HCT116 (cell line): ENCODE measurements at regions not wholly inside any gene's neighbourhood (a gene's known extent, or its start where the extent isn't known, plus 50 kb on each side); places are given as distances from the start of the nearest gene placed in this dataset.

Experiments used
- ATAC-seq: fragments of 200-7000 bp; cut with Tn5 transposase; 2 replicates; pipeline ENCODE4 v1.9.1; 2020; ENCODE audit warnings: mild to moderate bottlenecking, moderate library complexity
- BruUV-seq: library from RNA; stranded (reverse); fragments of 400-500 nt; replicated peaks from 2 replicates; lab custom pipeline; 2021; lab: Mats Ljungman, UMichigan
- CTCF ChIA-PET: fragments of 300-600 bp; sonication (Branson Sonifier 250); formaldehyde crosslinking; loops from one replicate; lab custom pipeline; 2021; ENCODE audit warnings: antibody characterized with exemption; lab: Charles Lee
- POLR2A ChIA-PET: fragments of 300-600, 350-600 bp; sonication (Branson Sonifier 250); formaldehyde crosslinking; loops from one replicate; lab custom pipeline; 2021; ENCODE audit warnings: antibody characterized with exemption; lab: Charles Lee
- RAD21 ChIA-PET, 2 experiments: fragments of 300-600 bp; sonication (Branson Sonifier 250); formaldehyde crosslinking; loops; one replicate each; lab custom pipeline; 2023; ENCODE audit warnings: low total read pairs in 2 of 2; ENCODE audit not compliant: uncharacterized antibody in 2 of 2, unreplicated experiment in 2 of 2, low non-redundant PET in 1 of 2; lab: Charles Lee
- DNase-seq: peaks from one replicate; pipeline ENCODE4 v3.0.0-alpha.2; 2010; ENCODE audit warnings: low read depth, low spot score
- H2AFZ ChIP-seq: fragments of 200-600 bp; shearing (Covaris generic), sonication (generic); 2 replicates; pipeline ENCODE4 v1.6.1; 2017; ENCODE audit warnings: low read depth, mixed run types, mixed read lengths, antibody characterized with exemption, low read length; ENCODE audit not compliant: poor library complexity, severe bottlenecking
- H3K27ac ChIP-seq: 2 replicates; pipeline ENCODE4 v1.5.1; 2012; ENCODE audit warnings: low read depth, low read length
- H3K27me3 ChIP-seq: fragments of 200-600 bp; sonication (generic); 2 replicates; pipeline ENCODE4 v1.6.1; 2016; ENCODE audit warnings: mixed run types, low read length, mixed read lengths; ENCODE audit not compliant: insufficient read depth
- H3K36me3 ChIP-seq, 2 experiments: fragments of 200-500 bp in 1 of 2; fragments of 200-600 bp in 1 of 2; sonication (Bioruptor generic) in 1 of 2; sonication (generic) in 1 of 2; 2 replicates each; pipeline versions ENCODE4 v1.5.1 to v1.6.1; 2014 to 2016; ENCODE audit warnings: low read length in 2 of 2, inconsistent platforms in 1 of 2, mixed read lengths in 1 of 2, mixed run types in 1 of 2; ENCODE audit not compliant: insufficient read depth in 2 of 2, control insufficient read depth in 1 of 2
- H3K4me1 ChIP-seq, 2 experiments: fragments of 200-600 bp in 1 of 2; sonication (generic) in 1 of 2; 2 replicates each; pipeline versions ENCODE4 v1.5.1 to v1.6.1; 2012 to 2017; ENCODE audit warnings: low read length in 2 of 2, inconsistent platforms in 1 of 2, mild to moderate bottlenecking in 1 of 2, mixed read lengths in 1 of 2, mixed run types in 1 of 2, moderate library complexity in 1 of 2; ENCODE audit not compliant: insufficient read depth in 2 of 2, control insufficient read depth in 1 of 2
- H3K4me2 ChIP-seq: fragments of 200-600 bp; sonication (generic); 2 replicates; pipeline ENCODE4 v1.6.1; 2017; ENCODE audit warnings: mixed run types, low read length, mixed read lengths
- H3K4me3 ChIP-seq, 2 experiments: fragments of 200-600 bp in 1 of 2; sonication (generic) in 1 of 2; replicated peaks in 1 of 2; 2 replicates each; pipeline ENCODE4 v1.5.1; 2011 to 2016; ENCODE audit warnings: low read length in 2 of 2, control low read depth in 1 of 2, low read depth in 1 of 2, mild to moderate bottlenecking in 1 of 2, mixed read lengths in 1 of 2, mixed run types in 1 of 2
- H3K79me2 ChIP-seq: fragments of 200-600 bp; sonication (generic); 2 replicates; pipeline ENCODE4 v1.6.1; 2017; ENCODE audit warnings: mild to moderate bottlenecking, mixed run types, low read length, moderate library complexity, mixed read lengths; ENCODE audit not compliant: insufficient read depth
- H3K9ac ChIP-seq: fragments of 200-600 bp; sonication (generic); 2 replicates; pipeline ENCODE4 v1.6.1; 2016; ENCODE audit warnings: low read length, mixed read lengths
- H3K9me2 ChIP-seq: fragments of 200-600 bp; sonication (generic), shearing (Covaris generic); 2 replicates; pipeline ENCODE4 v1.6.1; 2017; ENCODE audit warnings: mixed run types, mild to moderate bottlenecking, moderate library complexity; ENCODE audit not compliant: insufficient read depth
- H3K9me3 ChIP-seq, 2 experiments: fragments of 200-500 bp in 1 of 2; fragments of 200-600 bp in 1 of 2; sonication (Bioruptor generic) in 1 of 2; sonication (generic) in 1 of 2; 2 replicates each; pipeline ENCODE4 v1.6.1; 2014 to 2017; ENCODE audit warnings: low read length in 2 of 2, mixed read lengths in 2 of 2, inconsistent platforms in 1 of 2, low read depth in 1 of 2, mild to moderate bottlenecking in 1 of 2, mixed run types in 1 of 2, moderate library complexity in 1 of 2; ENCODE audit not compliant: control insufficient read depth in 1 of 2, insufficient read depth in 1 of 2
- H4K20me1 ChIP-seq: fragments of 200-600 bp; sonication (generic), shearing (Covaris generic); 2 replicates; pipeline ENCODE4 v1.6.1; 2017; ENCODE audit warnings: mixed run types, mild to moderate bottlenecking, moderate library complexity; ENCODE audit not compliant: insufficient read depth
- ATF3 ChIP-seq: IDR thresholded peaks from 2 replicates; pipeline ENCODE4 v1.6.1; 2012
- CTCF ChIP-seq, 3 experiments: fragments of 200-600 bp in 1 of 3; sonication (generic) in 1 of 3; IDR thresholded peaks in 2 of 3; conservative IDR thresholded peaks in 1 of 3; 2 replicates each; pipeline ENCODE4 v1.5.1; 2012 to 2017; ENCODE audit warnings: low read depth in 2 of 3, low read length in 2 of 3, antibody characterized with exemption in 1 of 3, borderline replicate concordance in 1 of 3, control low read depth in 1 of 3, mild to moderate bottlenecking in 1 of 3, mixed read lengths in 1 of 3, mixed run types in 1 of 3, moderate library complexity in 1 of 3; ENCODE audit not compliant: insufficient read depth in 1 of 3
- EGR1 ChIP-seq: IDR thresholded peaks from 2 replicates; pipeline ENCODE4 v1.6.1; 2012; ENCODE audit warnings: low read depth
- ELF1 ChIP-seq: IDR thresholded peaks from 2 replicates; pipeline ENCODE4 v1.6.1; 2012; ENCODE audit warnings: low read depth, borderline replicate concordance
- MAX ChIP-seq: IDR thresholded peaks from 2 replicates; pipeline ENCODE4 v1.6.1; 2012
- POLR2A ChIP-seq: IDR thresholded peaks from 2 replicates; pipeline ENCODE4 v1.7.0; 2011; ENCODE audit warnings: borderline replicate concordance; ENCODE audit not compliant: insufficient read depth, insufficient read length; ENCODE audit errors: extremely low read depth
- POLR2AphosphoS5 ChIP-seq: IDR thresholded peaks from 2 replicates; pipeline ENCODE4 v1.6.1; 2011; ENCODE audit warnings: mild to moderate bottlenecking, low read depth, low read length, moderate library complexity
- RAD21 ChIP-seq: IDR thresholded peaks from 2 replicates; pipeline ENCODE4 v1.6.1; 2012; ENCODE audit warnings: low read depth, mild to moderate bottlenecking
- REST ChIP-seq: IDR thresholded peaks from 2 replicates; pipeline ENCODE4 v1.6.1; 2012; ENCODE audit warnings: low read depth
- SIN3A ChIP-seq: IDR thresholded peaks from 2 replicates; pipeline ENCODE4 v1.6.1; 2012; ENCODE audit warnings: low read depth
- SP1 ChIP-seq: IDR thresholded peaks from 2 replicates; pipeline ENCODE4 v1.6.1; 2012; ENCODE audit warnings: low read depth
- SRF ChIP-seq: IDR thresholded peaks from 2 replicates; pipeline ENCODE4 v1.6.1; 2012; ENCODE audit warnings: low read depth
- TCF7L2 ChIP-seq: IDR thresholded peaks from 2 replicates; pipeline ENCODE4 v1.7.0; 2011; ENCODE audit warnings: borderline replicate concordance, inconsistent platforms; ENCODE audit not compliant: insufficient read depth, insufficient read length; ENCODE audit errors: extremely low read depth
- YY1 ChIP-seq: IDR thresholded peaks from 2 replicates; pipeline ENCODE4 v1.6.1; 2011; ENCODE audit warnings: low read length, low read depth, moderate library complexity, mild to moderate bottlenecking; ENCODE audit not compliant: insufficient replicate concordance; ENCODE audit errors: extremely low read depth
- ZBTB33 ChIP-seq: IDR thresholded peaks from 2 replicates; pipeline ENCODE4 v1.6.1; 2011; ENCODE audit warnings: mild to moderate bottlenecking, low read length, moderate library complexity; ENCODE audit not compliant: insufficient replicate concordance; ENCODE audit errors: extremely low read depth
- ZFX ChIP-seq: fragments of 450-650 bp; IDR thresholded peaks from 2 replicates; pipeline ENCODE4 v1.6.1; 2017
- ZNF274 ChIP-seq: fragments of 200-500 bp; sonication (Bioruptor generic); IDR thresholded peaks from 2 replicates; pipeline ENCODE4 v1.6.1; 2014; ENCODE audit warnings: mild to moderate bottlenecking, low read depth, low read length, inconsistent platforms
- intact Hi-C: fragments of 100-400 bp; cut with micrococcal nuclease; formaldehyde crosslinking; loops from 2 replicates; pipeline ENCODE4 v1.10.0; 2022

GRCh38 chr21:24470852-24471251, 1136.4 kb downstream of the MRPL39 start:
- Histone ChIP-seq H3K4me2 (no peak overlapping the region), H3K36me3 (no peaks in the 10 kb centered on the region; a peak in 1 of 4 replicates), H3K79me2 (no peaks in the 10 kb centered on the region), H4K20me1 (no peaks in the 10 kb centered on the region), H3K27ac (no peak overlapping the region), H3K27me3 (no peaks in the 10 kb centered on the region), H3K4me1 (no peaks in the 10 kb centered on the region), H3K9me3 (peaks cover 12 to 17% of the 10 kb centered on the region in 2 experiments; a peak in 2 of 4 replicates), H3K9ac (no peak overlapping the region), H3K9me2 (no peaks in the 10 kb centered on the region), H2AFZ (no peak overlapping the region), H3K4me3 (no peak overlapping the region)
- ChIA-PET RAD21 (no interaction called here), POLR2A (no interaction called here), CTCF (no interaction called here)
- no peak for DNase-seq
- no TSS peak for BruUV-seq
- intact Hi-C loops = no loop called here
- ATAC-seq = no peak
- no peak for TF ChIP-seq RAD21
- TF ChIP-seq ZBTB33 = no peak
- TF ChIP-seq ZNF274 = no peak
- TF ChIP-seq ATF3 = no peak
- TF ChIP-seq REST = no peak
- TF ChIP-seq SIN3A = no peak
- no peak for TF ChIP-seq CTCF (IDR thresholded peaks at IDR 0.05 in 2 of 3, conservative IDR thresholded peaks at IDR 0.05 in 1 of 3; ENCODE audit: borderline replicate concordance in 1 of 3, insufficient read depth in 1 of 3, low read depth in 2 of 3, low read length in 2 of 3)
- TF ChIP-seq POLR2AphosphoS5 = no peak
- no peak for TF ChIP-seq TCF7L2
- no peak for TF ChIP-seq SRF
- no peak for TF ChIP-seq POLR2A
- TF ChIP-seq ZFX = no peak
- TF ChIP-seq YY1 = no peak
- no peak for TF ChIP-seq MAX
- TF ChIP-seq SP1 = no peak
- no peak for TF ChIP-seq ELF1
- no peak for TF ChIP-seq EGR1
- TF ChIP-seq, all 23 proteins: peak for 0
